SW480 (cell line): ENCODE measurements at regions not wholly inside any gene's neighbourhood (a gene's known extent, or its start where the extent isn't known, plus 50 kb on each side); places are given as distances from the start of the nearest gene placed in this dataset.
A peak's percentile ranks its signal among the peaks of the same experiment; 100 is the strongest.

ENCODE experiments used
- DNase-seq: peaks from one replicate; pipeline ENCODE4 v3.0.0-alpha.2; 2016; ENCODE audit warnings: low spot score

GRCh38 chr2:120477198-120477597, 131.3 kb downstream of the INHBB start:
- DNase-seq: no peak

- no peak for DNase-seq
Observed at GRCh38 chr2:120477831-120478481, 132.0 kb downstream of the INHBB start.

GRCh38 chr2:120480346-120480902, 134.5 kb downstream of the INHBB start:
- no peak for DNase-seq

GRCh38 chr2:120480903-120481445, 135.0 kb downstream of the INHBB start:
- no peak for DNase-seq

GRCh38 chr2:120481446-120482194, 135.7 kb downstream of the INHBB start:
- no peak for DNase-seq

- no peak for DNase-seq
Observed at GRCh38 chr2:120482334-120482733, 136.4 kb downstream of the INHBB start.

- DNase-seq: no peak
Observed at GRCh38 chr2:120483355-120483754, 137.4 kb downstream of the INHBB start.

- no peak for DNase-seq
Observed at GRCh38 chr2:120485096-120485495, 139.2 kb downstream of the INHBB start.

GRCh38 chr2:120486441-120486840, 140.5 kb downstream of the INHBB start:
- DNase-seq: no peak

GRCh38 chr2:120486946-120487345, 141.0 kb downstream of the INHBB start:
- DNase-seq: peak; percentile 71

GRCh38 chr2:120488531-120488930, 142.6 kb downstream of the INHBB start:
- no peak for DNase-seq

- no peak for DNase-seq
Observed at GRCh38 chr2:120489023-120489422, 143.1 kb downstream of the INHBB start.

GRCh38 chr2:120490091-120490798, 144.3 kb downstream of the INHBB start:
- DNase-seq: no peak

- no peak for DNase-seq
Observed at GRCh38 chr2:120491111-120491625, 145.2 kb downstream of the INHBB start.

GRCh38 chr2:120493231-120493630, 147.3 kb downstream of the INHBB start:
- DNase-seq: no peak

GRCh38 chr2:120494446-120494845, 148.5 kb downstream of the INHBB start:
- no peak for DNase-seq

- peak; percentile 82 for DNase-seq
Observed at GRCh38 chr2:120495586-120495985, 149.7 kb downstream of the INHBB start.

GRCh38 chr2:120496235-120496634, 150.3 kb downstream of the INHBB start:
- no peak for DNase-seq

GRCh38 chr2:120496759-120497158, 150.8 kb downstream of the INHBB start:
- no peak for DNase-seq

- no peak for DNase-seq
Observed at GRCh38 chr2:120497261-120497977, 151.5 kb downstream of the INHBB start.

GRCh38 chr2:120498121-120498520, 152.2 kb downstream of the INHBB start:
- DNase-seq: no peak
